Sigmoid colon (tissue), 4 donors: ENCODE measurements at regions not wholly inside any gene's neighbourhood (a gene's known extent, or its start where the extent isn't known, plus 50 kb on each side); places are given as distances from the start of the nearest gene placed in this dataset.

Experiments used
- POLR2AphosphoS5 ChIP-seq, 4 donors: sonication (generic); formaldehyde crosslinking; IDR thresholded peaks; one replicate each; pipeline ENCODE4 v1.6.1; 2017; ENCODE audit warnings: antibody characterized with exemption in 4 of 4
- TF ChIP-seq, protein P1 (sequence below), 4 experiments: fragments of 450-650 bp in 3 of 4; fragments of 200-600 bp in 1 of 4; IDR thresholded peaks; one replicate each; pipeline ENCODE4 v1.5.1; 2016 to 2019; ENCODE audit warnings: antibody characterized with exemption in 4 of 4, mild to moderate bottlenecking in 3 of 4, moderate library complexity in 2 of 4

DNA sequence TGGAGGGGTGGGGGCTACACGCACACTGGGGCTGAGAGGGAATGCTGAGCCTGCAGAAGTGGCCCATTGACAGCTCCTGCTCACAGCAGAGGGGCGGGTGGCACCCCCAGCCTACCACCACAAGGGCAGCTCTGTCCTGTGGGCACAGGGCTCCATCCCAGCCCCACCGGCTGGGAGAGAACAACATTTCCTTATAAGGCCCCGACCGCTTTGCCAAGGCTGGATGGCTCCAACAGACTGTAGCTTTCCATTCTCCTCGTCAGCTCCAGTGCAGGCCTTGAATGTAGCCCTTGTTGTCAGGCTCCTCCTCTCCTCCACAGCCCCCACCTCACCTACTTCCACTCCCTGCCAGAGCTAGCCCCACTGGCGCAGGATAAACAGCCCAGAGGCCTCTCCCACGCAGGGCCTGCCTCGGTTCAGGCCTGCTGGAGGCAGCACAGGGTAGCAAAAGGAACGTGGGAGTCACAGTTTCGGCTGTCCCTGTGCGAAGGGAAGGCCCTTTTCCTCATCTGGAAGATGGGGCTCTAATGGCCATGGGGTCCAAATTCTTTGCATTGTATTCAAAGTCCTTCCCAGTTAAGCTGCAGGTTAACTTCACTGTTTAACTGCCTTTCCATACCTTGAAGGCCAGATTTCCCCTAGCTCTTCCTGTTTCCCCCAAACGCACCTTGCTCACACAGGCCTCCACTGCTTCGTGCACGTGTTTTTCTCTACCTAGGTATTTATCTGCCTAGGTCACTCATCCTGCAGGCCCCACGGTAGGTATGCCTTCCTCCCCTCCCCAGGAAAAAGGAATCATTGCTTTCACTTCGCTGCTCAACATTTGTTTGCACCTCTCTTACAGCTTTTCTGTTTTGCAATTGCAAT is 101.6 kb upstream of the LPP start:
- TF ChIP-seq, protein P1, sequence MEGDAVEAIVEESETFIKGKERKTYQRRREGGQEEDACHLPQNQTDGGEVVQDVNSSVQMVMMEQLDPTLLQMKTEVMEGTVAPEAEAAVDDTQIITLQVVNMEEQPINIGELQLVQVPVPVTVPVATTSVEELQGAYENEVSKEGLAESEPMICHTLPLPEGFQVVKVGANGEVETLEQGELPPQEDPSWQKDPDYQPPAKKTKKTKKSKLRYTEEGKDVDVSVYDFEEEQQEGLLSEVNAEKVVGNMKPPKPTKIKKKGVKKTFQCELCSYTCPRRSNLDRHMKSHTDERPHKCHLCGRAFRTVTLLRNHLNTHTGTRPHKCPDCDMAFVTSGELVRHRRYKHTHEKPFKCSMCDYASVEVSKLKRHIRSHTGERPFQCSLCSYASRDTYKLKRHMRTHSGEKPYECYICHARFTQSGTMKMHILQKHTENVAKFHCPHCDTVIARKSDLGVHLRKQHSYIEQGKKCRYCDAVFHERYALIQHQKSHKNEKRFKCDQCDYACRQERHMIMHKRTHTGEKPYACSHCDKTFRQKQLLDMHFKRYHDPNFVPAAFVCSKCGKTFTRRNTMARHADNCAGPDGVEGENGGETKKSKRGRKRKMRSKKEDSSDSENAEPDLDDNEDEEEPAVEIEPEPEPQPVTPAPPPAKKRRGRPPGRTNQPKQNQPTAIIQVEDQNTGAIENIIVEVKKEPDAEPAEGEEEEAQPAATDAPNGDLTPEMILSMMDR (IDR thresholded peaks at IDR 0.05) = peak; percentile 67 to 86 (median 72)
- peak; percentile 77 to 91 (median 82) for TF ChIP-seq POLR2AphosphoS5 (IDR thresholded peaks at IDR 0.05)
